ENCODE measurements at regions not wholly inside any gene's neighbourhood (a gene's known extent, or its start where the extent isn't known, plus 50 kb on each side); places are given as distances from the start of the nearest gene placed in this dataset.

DNA sequence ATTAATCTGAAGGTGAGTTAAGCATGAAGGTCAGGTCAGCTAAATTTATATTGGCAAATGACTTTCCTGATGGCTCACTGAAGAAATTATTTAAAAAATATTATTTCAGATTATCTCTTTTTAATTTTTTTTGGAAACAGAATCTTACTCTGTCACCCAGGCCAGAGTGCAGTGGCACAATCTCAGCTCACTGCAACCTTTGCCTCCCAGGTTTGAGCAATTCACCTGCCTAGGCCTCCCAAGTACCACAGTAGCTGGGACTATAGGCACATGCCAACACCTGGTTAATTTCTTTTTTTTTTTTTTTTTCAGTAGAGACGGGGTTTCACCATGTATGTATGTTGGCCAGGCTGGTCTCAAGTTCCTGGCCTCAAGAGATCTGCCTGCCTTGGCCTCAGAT, 976.7 kb downstream of the TTLL7 start:
- H4K20me1 ChIP-seq (ENCODE audit: insufficient read depth, low read depth, low read length), result no peaks in the 10 kb centered on the region
- no peak overlapping the region for H2AFZ ChIP-seq (ENCODE audit: low read length)
- DNase-seq, result no peak
- H3K9ac ChIP-seq (ENCODE audit: low read length), result no peak overlapping the region
- no peak overlapping the region for H3K27ac ChIP-seq (ENCODE audit: low read length)
- no peaks in the 10 kb centered on the region for H3K36me3 ChIP-seq (ENCODE audit: insufficient read depth, low read length)
- no peaks in the 10 kb centered on the region for H3K27me3 ChIP-seq (ENCODE audit: low read length)
- no peak overlapping the region for H3K4me3 ChIP-seq (ENCODE audit: low read length)
- peaks cover 11% of the 10 kb centered on the region for H3K9me3 ChIP-seq (ENCODE audit: low read length)
- H3K4me1 ChIP-seq (ENCODE audit: low read length), result no peaks in the 10 kb centered on the region
- H3K4me2 ChIP-seq (ENCODE audit: low read depth, low read length, poor library complexity, severe bottlenecking), result no peak overlapping the region
- no peaks in the 10 kb centered on the region for H3K9me2 ChIP-seq (replicated peaks; ENCODE audit: insufficient read depth, low read length)
- H3K79me2 ChIP-seq (ENCODE audit: low read length), result no peaks in the 10 kb centered on the region

GRCh38 chr1:83017701-83018100, 981.2 kb downstream of the TTLL7 start:
- Histone ChIP-seq H3K27ac (ENCODE audit: low read length) (no peak overlapping the region), H4K20me1 (ENCODE audit: insufficient read depth, low read depth, low read length) (no peaks in the 10 kb centered on the region), H3K9me3 (ENCODE audit: low read length) (peaks cover 12% of the 10 kb centered on the region; the same call in 1 of the 2 replicates), H3K4me3 (ENCODE audit: low read length) (no peak overlapping the region), H3K4me1 (ENCODE audit: low read length) (no peaks in the 10 kb centered on the region), H3K36me3 (ENCODE audit: insufficient read depth, low read length) (no peaks in the 10 kb centered on the region), H3K27me3 (ENCODE audit: low read length) (no peaks in the 10 kb centered on the region), H3K4me2 (ENCODE audit: low read depth, low read length, poor library complexity, severe bottlenecking) (no peak overlapping the region), H3K79me2 (ENCODE audit: low read length) (no peaks in the 10 kb centered on the region), H3K9me2 (replicated peaks; ENCODE audit: insufficient read depth, low read length) (0 out of 2 replicates have a peak, but pooled peaks cover 5% of the 10 kb centered on the region), H3K9ac (ENCODE audit: low read length) (no peak overlapping the region), H2AFZ (ENCODE audit: low read length) (no peak overlapping the region)
- no peak for DNase-seq

GRCh38 chr1:83017276-83017675, 981.7 kb downstream of the TTLL7 start:
- no peak for DNase-seq
- H3K79me2 ChIP-seq (ENCODE audit: low read length), result no peaks in the 10 kb centered on the region
- H3K27ac ChIP-seq (ENCODE audit: low read length), result no peak overlapping the region
- no peaks in the 10 kb centered on the region for H3K36me3 ChIP-seq (ENCODE audit: insufficient read depth, low read length)
- no peaks in the 10 kb centered on the region for H4K20me1 ChIP-seq (ENCODE audit: insufficient read depth, low read depth, low read length)
- H2AFZ ChIP-seq (ENCODE audit: low read length), result no peak overlapping the region
- H3K9me3 ChIP-seq (ENCODE audit: low read length), result peaks cover 12% of the 10 kb centered on the region; the same call in 1 of the 2 replicates
- H3K4me2 ChIP-seq (ENCODE audit: low read depth, low read length, poor library complexity, severe bottlenecking), result no peak overlapping the region
- no peak overlapping the region for H3K9ac ChIP-seq (ENCODE audit: low read length)
- no peaks in the 10 kb centered on the region for H3K4me1 ChIP-seq (ENCODE audit: low read length)
- no peak overlapping the region for H3K4me3 ChIP-seq (ENCODE audit: low read length)
- 0 out of 2 replicates have a peak, but pooled peaks cover 5% of the 10 kb centered on the region for H3K9me2 ChIP-seq (replicated peaks; ENCODE audit: insufficient read depth, low read length)
- no peaks in the 10 kb centered on the region for H3K27me3 ChIP-seq (ENCODE audit: low read length)

- Histone ChIP-seq H3K36me3 (ENCODE audit: insufficient read depth, low read length) (no peaks in the 10 kb centered on the region), H3K27me3 (ENCODE audit: low read length) (no peaks in the 10 kb centered on the region), H3K9ac (ENCODE audit: low read length) (no peak overlapping the region), H4K20me1 (ENCODE audit: insufficient read depth, low read depth, low read length) (no peaks in the 10 kb centered on the region), H3K4me3 (ENCODE audit: low read length) (no peak overlapping the region), H3K9me3 (ENCODE audit: low read length) (peaks cover 12% of the 10 kb centered on the region; the same call in 1 of the 2 replicates), H3K4me2 (ENCODE audit: low read depth, low read length, poor library complexity, severe bottlenecking) (no peak overlapping the region), H2AFZ (ENCODE audit: low read length) (no peak overlapping the region), H3K4me1 (ENCODE audit: low read length) (no peaks in the 10 kb centered on the region), H3K27ac (ENCODE audit: low read length) (no peak overlapping the region), H3K79me2 (ENCODE audit: low read length) (no peaks in the 10 kb centered on the region), H3K9me2 (replicated peaks; ENCODE audit: insufficient read depth, low read length) (0 out of 2 replicates have a peak, but pooled peaks cover 5% of the 10 kb centered on the region)
- no peak for DNase-seq
Measured at GRCh38 chr1:83016354-83016849, 982.5 kb downstream of the TTLL7 start.

DNA sequence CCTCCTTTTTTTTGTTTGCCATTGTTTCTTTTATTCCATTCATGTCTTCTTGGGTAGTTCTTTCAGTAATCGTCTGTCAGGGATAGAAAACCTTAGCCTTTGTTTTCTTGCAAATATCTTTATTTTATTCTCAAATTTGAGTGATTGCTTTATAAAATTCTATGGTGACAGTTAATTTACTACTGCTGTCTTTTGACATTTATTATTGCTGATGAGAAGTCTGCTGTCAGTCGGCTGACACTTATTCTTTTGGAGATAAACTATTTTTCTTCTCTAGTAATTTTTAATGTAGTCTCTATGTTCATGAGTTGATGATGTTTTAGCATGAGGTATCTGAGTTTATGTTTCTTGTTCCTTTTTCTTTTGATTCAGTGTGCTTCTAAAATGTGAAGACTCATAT, 983.8 kb downstream of the TTLL7 start:
- Histone ChIP-seq H3K4me1 (ENCODE audit: low read length) (no peaks in the 10 kb centered on the region), H3K27ac (ENCODE audit: low read length) (no peak overlapping the region), H3K79me2 (ENCODE audit: low read length) (no peaks in the 10 kb centered on the region), H3K9ac (ENCODE audit: low read length) (no peak overlapping the region), H3K27me3 (ENCODE audit: low read length) (no peaks in the 10 kb centered on the region), H4K20me1 (ENCODE audit: insufficient read depth, low read depth, low read length) (no peaks in the 10 kb centered on the region), H3K9me3 (ENCODE audit: low read length) (peaks cover 12% of the 10 kb centered on the region; the same call in 1 of the 2 replicates), H3K9me2 (replicated peaks; ENCODE audit: insufficient read depth, low read length) (0 out of 2 replicates have a peak, but pooled peaks cover 5% of the 10 kb centered on the region), H2AFZ (ENCODE audit: low read length) (no peak overlapping the region), H3K4me2 (ENCODE audit: low read depth, low read length, poor library complexity, severe bottlenecking) (no peak overlapping the region), H3K36me3 (ENCODE audit: insufficient read depth, low read length) (no peaks in the 10 kb centered on the region), H3K4me3 (ENCODE audit: low read length) (no peak overlapping the region)
- DNase-seq, result no peak

DNA sequence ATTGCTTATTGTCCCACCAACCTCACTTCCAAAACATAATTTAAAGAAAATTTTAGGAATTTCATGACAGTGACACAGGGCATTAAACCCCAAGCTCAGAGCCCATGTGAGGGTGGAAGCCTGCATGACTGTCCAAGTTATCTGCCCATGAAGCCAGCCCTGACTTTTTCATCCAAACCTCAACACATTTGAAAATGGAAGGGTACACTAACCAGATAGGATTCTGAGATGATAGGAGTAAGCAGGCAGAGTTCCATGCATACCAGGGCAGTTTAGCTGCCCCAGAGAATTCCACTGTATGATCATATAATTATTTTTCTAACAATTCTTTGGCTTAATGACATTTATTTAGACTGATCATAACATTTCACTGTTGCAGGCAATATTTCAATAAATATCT, 986.0 kb downstream of the TTLL7 start:
- no peaks in the 10 kb centered on the region for H3K79me2 ChIP-seq (ENCODE audit: low read length)
- H3K27ac ChIP-seq (ENCODE audit: low read length), result no peak overlapping the region
- no peaks in the 10 kb centered on the region for H4K20me1 ChIP-seq (ENCODE audit: insufficient read depth, low read depth, low read length)
- DNase-seq, result no peak
- H3K4me2 ChIP-seq (ENCODE audit: low read depth, low read length, poor library complexity, severe bottlenecking), result no peak overlapping the region
- H3K9ac ChIP-seq (ENCODE audit: low read length), result no peak overlapping the region
- 0 out of 2 replicates have a peak, but pooled peaks cover 5% of the 10 kb centered on the region for H3K9me2 ChIP-seq (replicated peaks; ENCODE audit: insufficient read depth, low read length)
- H3K4me1 ChIP-seq (ENCODE audit: low read length), result no peaks in the 10 kb centered on the region
- H3K9me3 ChIP-seq (ENCODE audit: low read length), result peaks cover 12% of the 10 kb centered on the region; the same call in 1 of the 2 replicates
- H3K27me3 ChIP-seq (ENCODE audit: low read length), result no peaks in the 10 kb centered on the region
- no peaks in the 10 kb centered on the region for H3K36me3 ChIP-seq (ENCODE audit: insufficient read depth, low read length)
- no peak overlapping the region for H2AFZ ChIP-seq (ENCODE audit: low read length)
- H3K4me3 ChIP-seq (ENCODE audit: low read length), result no peak overlapping the region

DNA sequence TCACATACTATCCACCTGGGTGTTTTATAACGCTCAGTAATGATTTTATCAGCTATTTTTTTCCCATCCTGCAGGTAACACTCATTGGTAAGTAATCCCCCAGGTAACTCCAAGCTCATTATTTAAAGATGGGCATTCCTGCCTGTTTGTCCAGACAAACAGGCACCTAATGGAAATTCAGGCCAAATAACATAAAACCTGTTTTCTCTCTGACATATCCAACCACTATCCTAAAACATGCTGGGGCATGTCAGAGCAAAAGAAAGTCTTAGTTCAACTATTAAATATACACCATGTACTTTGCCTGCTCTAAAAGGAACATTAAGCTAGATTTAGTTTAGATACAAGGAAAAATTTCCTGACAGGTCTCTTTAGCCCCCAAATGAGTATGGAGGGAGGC, 987.7 kb downstream of the TTLL7 start:
- Histone ChIP-seq H3K27me3 (ENCODE audit: low read length) (no peaks in the 10 kb centered on the region), H3K36me3 (ENCODE audit: insufficient read depth, low read length) (no peaks in the 10 kb centered on the region), H3K4me3 (ENCODE audit: low read length) (no peak overlapping the region), H3K9me2 (replicated peaks; ENCODE audit: insufficient read depth, low read length) (0 out of 2 replicates have a peak, but pooled peaks cover 5% of the 10 kb centered on the region), H3K9ac (ENCODE audit: low read length) (no peak overlapping the region), H2AFZ (ENCODE audit: low read length) (no peak overlapping the region), H3K4me2 (ENCODE audit: low read depth, low read length, poor library complexity, severe bottlenecking) (no peak overlapping the region), H3K4me1 (ENCODE audit: low read length) (no peaks in the 10 kb centered on the region), H3K79me2 (ENCODE audit: low read length) (no peaks in the 10 kb centered on the region), H4K20me1 (ENCODE audit: insufficient read depth, low read depth, low read length) (no peaks in the 10 kb centered on the region), H3K27ac (ENCODE audit: low read length) (no peak overlapping the region), H3K9me3 (ENCODE audit: low read length) (no peaks in the 10 kb centered on the region)
- no peak for DNase-seq

DNA sequence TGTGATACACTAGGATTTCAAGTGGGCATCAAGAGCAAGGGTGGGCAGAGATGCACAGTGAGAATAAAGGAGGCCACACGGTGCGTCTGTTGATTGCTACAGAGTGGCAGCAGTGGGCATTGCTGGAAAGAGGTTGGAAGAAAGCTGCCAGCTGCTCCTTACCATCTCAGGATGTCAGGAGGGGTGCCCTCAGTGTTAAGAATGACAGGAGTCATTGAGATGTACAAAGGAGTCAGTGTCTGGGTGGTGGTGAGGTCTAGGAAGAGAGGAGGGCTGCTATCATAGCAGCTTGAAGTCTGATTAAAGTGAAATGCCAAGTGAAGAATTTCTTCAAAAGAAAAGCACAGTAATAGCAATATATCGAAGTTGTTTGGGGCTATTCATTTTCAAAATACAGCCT, 992.7 kb downstream of the TTLL7 start:
- no peak overlapping the region for H3K27ac ChIP-seq (ENCODE audit: low read length)
- H3K4me1 ChIP-seq (ENCODE audit: low read length), result no peaks in the 10 kb centered on the region
- no peaks in the 10 kb centered on the region for H3K79me2 ChIP-seq (ENCODE audit: low read length)
- no peak overlapping the region for H3K4me2 ChIP-seq (ENCODE audit: low read depth, low read length, poor library complexity, severe bottlenecking)
- H3K9me2 ChIP-seq (replicated peaks; ENCODE audit: insufficient read depth, low read length), result no peaks in the 10 kb centered on the region
- no peak for DNase-seq
- H4K20me1 ChIP-seq (ENCODE audit: insufficient read depth, low read depth, low read length), result no peaks in the 10 kb centered on the region
- H3K9me3 ChIP-seq (ENCODE audit: low read length), result no peaks in the 10 kb centered on the region
- no peak overlapping the region for H3K4me3 ChIP-seq (ENCODE audit: low read length)
- no peak overlapping the region for H3K9ac ChIP-seq (ENCODE audit: low read length)
- H3K27me3 ChIP-seq (ENCODE audit: low read length), result no peaks in the 10 kb centered on the region; the same call in 1 of the 2 replicates
- no peaks in the 10 kb centered on the region for H3K36me3 ChIP-seq (ENCODE audit: insufficient read depth, low read length)
- H2AFZ ChIP-seq (ENCODE audit: low read length), result no peak overlapping the region
